T-cell (primary cell): ENCODE measurements at regions not wholly inside any gene's neighbourhood (a gene's known extent, or its start where the extent isn't known, plus 50 kb on each side); places are given as distances from the start of the nearest gene placed in this dataset.
"Not testable (repeated sequence)": the region's sequence is repeated elsewhere in the genome, so short reads cannot be mapped to it uniquely, and the experiment has no call there.

Experiments used
- ATAC-seq, 4 experiments: fragments of 200-7000 bp in 3 of 4; fragments of 150-1000 bp in 1 of 4; cut with Tn5 transposase; replicated peaks in 1 of 4; 1 replicate in 3 of 4; 2 replicates in 1 of 4; pipeline ENCODE4 v1.10.0; 2021; ENCODE audit warnings: moderate library complexity in 3 of 4, mild to moderate bottlenecking in 2 of 4, moderate number of reproducible peaks in 1 of 4
- CTCF ChIA-PET, 2 donors: fragments of 300-600 bp; sonication (Branson Sonifier 250); formaldehyde crosslinking; loops; one replicate each; lab custom pipeline; 2022; ENCODE audit warnings: antibody characterized with exemption in 2 of 2; lab: Charles Lee
- POLR2A ChIA-PET, 2 donors: fragments of 300-600 bp; sonication (Branson Sonifier 250); formaldehyde crosslinking; loops; one replicate each; lab custom pipeline; 2022; ENCODE audit warnings: antibody characterized with exemption in 2 of 2; lab: Charles Lee
- DNase-seq, 35 experiments: peaks; one replicate each; pipeline versions ENCODE4 v3.0.0 to v3.0.0-alpha.2; 2013 to 2023
- H3K27ac ChIP-seq: one replicate; pipeline ENCODE4 v1.5.1; 2013; ENCODE audit warnings: low read length
- H3K27me3 ChIP-seq, 2 experiments: replicated peaks in 1 of 2; 1 replicate in 1 of 2; 2 replicates in 1 of 2; pipeline versions ENCODE4 v1.6.1 to v1.7.0; 2013; ENCODE audit warnings: low read length in 1 of 2, mixed read lengths in 1 of 2; ENCODE audit not compliant: control insufficient read depth in 2 of 2, insufficient read depth in 2 of 2; ENCODE audit errors: extremely low read depth in 1 of 2
- H3K36me3 ChIP-seq, 2 donors: 1 replicate in 1 of 2; 2 replicates in 1 of 2; pipeline versions ENCODE4 v1.6.1 to v1.7.0; 2013; ENCODE audit warnings: low read length in 1 of 2; ENCODE audit not compliant: control insufficient read depth in 2 of 2, insufficient read depth in 1 of 2; ENCODE audit errors: extremely low read depth in 1 of 2
- H3K4me1 ChIP-seq, 2 experiments: 1 replicate in 1 of 2; 2 replicates in 1 of 2; pipeline versions ENCODE4 v1.6.1 to v1.7.0; 2013; ENCODE audit warnings: low read length in 2 of 2, mixed read lengths in 1 of 2; ENCODE audit not compliant: insufficient read depth in 2 of 2, control insufficient read depth in 1 of 2; ENCODE audit errors: extremely low read depth in 1 of 2
- H3K4me3 ChIP-seq, 2 donors: 1 replicate in 1 of 2; 2 replicates in 1 of 2; pipeline versions ENCODE4 v1.5.1 to v1.7.0; 2013; ENCODE audit warnings: mild to moderate bottlenecking in 2 of 2, low read length in 1 of 2, moderate library complexity in 1 of 2; ENCODE audit not compliant: control insufficient read depth in 1 of 2; ENCODE audit errors: extremely low read depth in 1 of 2
- H3K9me3 ChIP-seq: 2 replicates; pipeline ENCODE4 v1.7.0; 2013
- H3K27ac Mint-ChIP-seq, 2 donors: one replicate each; pipeline ENCODE4 v1.8.0; 2020 to 2021; ENCODE audit warnings: mild to moderate bottlenecking in 2 of 2, mixed read lengths in 2 of 2
- H3K27me3 Mint-ChIP-seq, 2 donors: one replicate each; pipeline ENCODE4 v1.8.0; 2021 to 2022; ENCODE audit warnings: mixed read lengths in 2 of 2
- H3K36me3 Mint-ChIP-seq: one replicate; pipeline ENCODE4 v1.8.0; 2021; ENCODE audit warnings: mixed read lengths
- H3K4me1 Mint-ChIP-seq, 3 donors: one replicate each; pipeline ENCODE4 v1.8.0; 2020 to 2022; ENCODE audit warnings: mixed read lengths in 3 of 3, mild to moderate bottlenecking in 1 of 3
- H3K4me3 Mint-ChIP-seq, 3 donors: one replicate each; pipeline ENCODE4 v1.8.0; 2020 to 2022; ENCODE audit warnings: mild to moderate bottlenecking in 3 of 3, mixed read lengths in 3 of 3, moderate library complexity in 3 of 3
- H3K9me3 Mint-ChIP-seq, 3 donors: one replicate each; pipeline ENCODE4 v1.8.0; 2020 to 2022; ENCODE audit warnings: mixed read lengths in 3 of 3
- WGBS: methylation state at CpG from one replicate; pipeline ENCODE4 v1.1.5; 2013; ENCODE audit warnings: missing lambda C conversion rate; ENCODE audit not compliant: insufficient coverage; 5-methylcytosine and 5-hydroxymethylcytosine counted together

GRCh38 chr20:1748777-1749176 lies 91.2 kb upstream of the SIRPG start:
- ATAC-seq: no peak
- H3K27me3 ChIP-seq: no peaks in the 10 kb centered on the region
- DNase-seq: no peak
- Mint-ChIP-seq H3K4me3 (no peak overlapping the region), H3K36me3 (peaks cover 8% of the 10 kb centered on the region), H3K27me3 (peaks cover 1 to 10% of the 10 kb centered on the region in 2 donors), H3K4me1 (no peaks in the 10 kb centered on the region), H3K9me3 (peaks cover 9 to 19% (median 11%) of the 10 kb centered on the region in 3 donors), H3K27ac (no peak overlapping the region)
- ChIA-PET POLR2A (no interaction called here), CTCF (no interaction called here)
- no peak overlapping the region for H3K4me3 ChIP-seq
- H3K9me3 ChIP-seq: no peaks in the 10 kb centered on the region
- no peak overlapping the region for H3K27ac ChIP-seq
- H3K4me1 ChIP-seq: no peaks in the 10 kb centered on the region
- no peaks in the 10 kb centered on the region for H3K36me3 ChIP-seq

DNA sequence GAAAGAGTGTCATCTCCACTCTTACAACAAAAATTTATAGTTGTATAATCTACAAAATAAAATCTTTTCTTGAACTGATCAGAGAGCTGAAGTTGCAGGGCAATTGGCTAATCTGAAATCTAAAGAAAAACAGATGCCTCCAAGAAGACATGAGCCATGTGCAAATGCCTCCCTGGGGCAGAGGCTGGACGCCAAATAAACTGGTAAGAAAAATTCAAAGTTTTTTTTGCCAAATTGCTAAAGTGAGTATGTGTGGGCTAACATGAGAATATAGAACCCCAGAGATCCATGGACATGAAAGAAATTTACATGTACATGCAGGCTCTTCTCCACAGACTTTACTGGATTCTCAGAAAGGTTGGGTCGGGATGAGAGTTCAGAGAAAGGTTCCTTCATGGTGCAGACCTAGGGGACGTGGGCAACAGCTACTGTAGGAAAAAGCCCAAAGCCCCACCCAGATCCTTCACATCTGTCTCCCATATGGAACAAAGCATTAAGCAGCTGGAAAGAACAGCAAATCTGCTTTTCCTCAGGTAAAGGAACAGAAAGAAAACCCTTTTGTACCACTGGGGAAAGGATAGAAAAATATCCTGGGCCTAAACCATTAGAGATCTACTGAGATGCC lies 90.5 kb upstream of the SIRPG start:
- no peaks in the 10 kb centered on the region for H3K36me3 ChIP-seq
- 100% methylated on average over 1 of the region's 3 CpGs for WGBS
- H3K9me3 ChIP-seq: no peaks in the 10 kb centered on the region
- no peak for ATAC-seq
- H3K4me1 ChIP-seq: no peaks in the 10 kb centered on the region
- no peaks in the 10 kb centered on the region for H3K27me3 ChIP-seq
- H3K4me1 Mint-ChIP-seq: no peaks in the 10 kb centered on the region
- POLR2A ChIA-PET: no interaction called here
- DNase-seq: no peak
- H3K27ac Mint-ChIP-seq: no peak overlapping the region
- no peak overlapping the region for H3K4me3 ChIP-seq
- no peak overlapping the region for H3K4me3 Mint-ChIP-seq
- H3K27ac ChIP-seq: no peak overlapping the region
- CTCF ChIA-PET: interaction anchor here in 1 of 2 donors (0.6 kb wide), 1 partner anchor 29 kb away, joined by 3 read pairs; no protein-coding TSS in a partner anchor
- peaks cover 8% of the 10 kb centered on the region for H3K36me3 Mint-ChIP-seq
- H3K9me3 Mint-ChIP-seq: peaks cover 9 to 19% (median 11%) of the 10 kb centered on the region in 3 donors
- peaks cover 1 to 10% of the 10 kb centered on the region in 2 donors for H3K27me3 Mint-ChIP-seq

DNA sequence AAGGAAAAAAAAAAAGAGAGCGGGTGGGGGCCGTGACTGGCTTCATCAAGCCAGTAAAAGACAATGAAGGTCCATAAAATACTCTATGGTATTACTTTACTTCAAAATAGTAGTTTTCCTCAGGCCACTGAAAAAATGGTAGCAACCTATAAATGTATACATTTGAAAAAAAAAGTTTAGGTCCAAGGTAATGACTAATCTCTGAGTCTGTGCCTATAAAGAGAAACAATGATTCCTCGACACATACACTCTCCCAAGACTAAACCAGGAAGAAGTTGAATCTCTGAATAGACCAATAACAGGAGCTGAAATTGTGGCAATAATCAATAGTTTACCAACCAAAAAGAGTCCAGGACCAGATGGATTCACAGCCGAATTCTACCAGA lies 84.5 kb upstream of the SIRPG start:
- POLR2A ChIA-PET, H3K4me3 ChIP-seq, H3K27me3 ChIP-seq, H3K27me3 Mint-ChIP-seq, H3K36me3 ChIP-seq, H3K27ac ChIP-seq, DNase-seq, H3K4me3 Mint-ChIP-seq, ATAC-seq, H3K9me3 ChIP-seq, H3K4me1 ChIP-seq, CTCF ChIA-PET, H3K27ac Mint-ChIP-seq, H3K36me3 Mint-ChIP-seq, H3K9me3 Mint-ChIP-seq: not testable (repeated sequence)
- peaks cover 3 to 22% (median 3%) of the 10 kb centered on the region in 3 donors for H3K4me1 Mint-ChIP-seq
- WGBS: no CpG with 5 or more reads among the region's 4 CpGs

DNA sequence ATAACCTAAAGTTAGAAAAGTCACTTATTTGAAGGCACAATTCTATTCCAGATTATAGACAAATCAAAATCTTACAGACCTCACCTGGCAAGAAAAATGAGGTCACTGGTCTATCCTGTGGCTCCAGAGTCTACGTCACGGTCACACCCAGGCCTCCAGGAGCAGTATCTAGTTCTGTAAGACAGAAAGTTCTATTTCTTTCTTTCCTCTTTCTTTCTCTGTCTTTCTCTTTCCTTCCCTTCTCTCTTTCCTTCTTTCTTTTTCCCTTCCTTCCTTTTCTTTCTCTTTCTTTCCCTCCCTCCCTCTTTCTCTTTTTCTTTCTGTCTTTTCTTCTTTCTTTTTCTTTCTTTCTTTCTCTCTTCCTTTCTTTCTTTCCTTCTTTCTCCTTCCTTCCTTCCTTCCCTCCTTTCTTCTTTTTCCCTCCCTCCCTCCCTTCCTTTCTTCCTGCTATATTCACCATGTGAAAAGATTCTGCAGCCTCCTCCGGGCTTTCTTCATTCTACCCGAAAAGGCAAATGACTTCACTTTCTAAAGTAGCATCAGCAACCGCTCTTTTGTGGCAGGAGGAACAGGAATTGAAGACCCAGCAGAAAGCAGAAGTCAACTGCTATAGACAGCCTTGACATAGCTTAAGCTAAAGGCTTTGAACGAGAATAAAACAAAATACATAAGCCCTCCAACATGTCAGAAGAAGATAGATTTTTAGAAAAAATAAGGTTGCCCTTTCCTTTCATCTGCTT lies 83.9 kb upstream of the SIRPG start:
- H3K4me1 ChIP-seq: peaks cover 0 to 8% of the 10 kb centered on the region in 2 experiments
- CTCF ChIA-PET: no interaction called here
- H3K4me3 Mint-ChIP-seq: no peak overlapping the region
- H3K36me3 Mint-ChIP-seq: no peaks in the 10 kb centered on the region
- POLR2A ChIA-PET: no interaction called here
- WGBS: 10% methylated on average over 2 of the region's 6 CpGs
- H3K9me3 Mint-ChIP-seq: no peaks in the 10 kb centered on the region
- H3K4me1 Mint-ChIP-seq: peaks cover 3 to 22% (median 3%) of the 10 kb centered on the region in 3 donors
- no peak for DNase-seq
- H3K9me3 ChIP-seq: no peaks in the 10 kb centered on the region
- no peak for ATAC-seq
- H3K27me3 ChIP-seq: peaks cover 0 to 3% of the 10 kb centered on the region in 2 experiments
- H3K36me3 ChIP-seq: no peaks in the 10 kb centered on the region
- H3K27me3 Mint-ChIP-seq: peaks cover 8% of the 10 kb centered on the region in 2 donors
- no peak overlapping the region for H3K27ac ChIP-seq
- no peak overlapping the region for H3K4me3 ChIP-seq
- no peak overlapping the region for H3K27ac Mint-ChIP-seq

GRCh38 chr20:1737134-1737533 lies 79.6 kb upstream of the SIRPG start:
- H3K9me3 Mint-ChIP-seq: no peaks in the 10 kb centered on the region
- no peak for ATAC-seq
- no peak overlapping the region for H3K4me3 ChIP-seq
- no peaks in the 10 kb centered on the region for H3K36me3 Mint-ChIP-seq
- peaks cover 0 to 3% of the 10 kb centered on the region in 2 experiments for H3K27me3 ChIP-seq
- no peaks in the 10 kb centered on the region for H3K36me3 ChIP-seq
- ChIA-PET CTCF (interaction anchor here (0.6 kb wide), 2 partner anchors 40 to 177 kb away, joined by 3 to 4 read pairs; no protein-coding TSS in a partner anchor), POLR2A (no interaction called here)
- no peak overlapping the region for H3K27ac Mint-ChIP-seq
- H3K27me3 Mint-ChIP-seq: peaks cover 4 to 8% of the 10 kb centered on the region in 2 donors
- peaks cover 5 to 12% of the 10 kb centered on the region in 2 experiments for H3K4me1 ChIP-seq
- WGBS: no CpG with 5 or more reads among the region's 1 CpG
- no peaks in the 10 kb centered on the region for H3K9me3 ChIP-seq
- H3K27ac ChIP-seq: no peak overlapping the region
- H3K4me3 Mint-ChIP-seq: no peak overlapping the region
- no peak for DNase-seq
- H3K4me1 Mint-ChIP-seq: peaks cover 11 to 22% (median 14%) of the 10 kb centered on the region in 3 donors

- Histone ChIP-seq H3K4me3 (no peak overlapping the region), H3K27ac (no peak overlapping the region), H3K36me3 (no peaks in the 10 kb centered on the region), H3K4me1 (peaks cover 9 to 16% of the 10 kb centered on the region in 2 experiments), H3K9me3 (no peaks in the 10 kb centered on the region), H3K27me3 (no peaks in the 10 kb centered on the region)
- Mint-ChIP-seq H3K4me1 (peaks cover 8 to 11% (median 10%) of the 10 kb centered on the region in 3 donors), H3K27me3 (peaks cover 0 to 5% of the 10 kb centered on the region in 2 donors), H3K9me3 (no peaks in the 10 kb centered on the region), H3K27ac (no peak overlapping the region), H3K4me3 (no peak overlapping the region), H3K36me3 (no peaks in the 10 kb centered on the region)
- CTCF ChIA-PET: interaction anchor here in 1 of 2 donors (1.3 to 2.1 kb wide), 2 partner anchors 179 to 227 kb away, joined by 6 to 11 read pairs; no protein-coding TSS in a partner anchor
- WGBS: 91% methylated on average over 22 of the region's 35 CpGs
- DNase-seq (no peak), ATAC-seq (no peak)
- POLR2A ChIA-PET: no interaction called here
Observed at GRCh38 chr20:1735417-1736089, 78.0 kb upstream of the SIRPG start.
